Heart left ventricle (tissue), 13 donors: ENCODE measurements at regions not wholly inside any gene's neighbourhood (a gene's known extent, or its start where the extent isn't known, plus 50 kb on each side); places are given as distances from the start of the nearest gene placed in this dataset.

Source experiments
- POLR2A ChIP-seq, 2 donors: fragments of 450-650 bp; IDR thresholded peaks; one replicate each; pipeline ENCODE4 v1.6.1; 2017; ENCODE audit warnings: antibody characterized with exemption in 2 of 2, mild to moderate bottlenecking in 2 of 2, moderate library complexity in 2 of 2
- TF ChIP-seq, protein P1 (sequence below), 12 donors: fragments of 200-600 bp; sonication (generic) in 4 of 12; IDR thresholded peaks; one replicate each; pipeline versions ENCODE4 v1.5.0 to v1.8.0; 2018 to 2022; ENCODE audit warnings: antibody characterized with exemption in 12 of 12, mild to moderate bottlenecking in 5 of 12
- donor health status: ischemic (EF 13 %, LVEDD 7.1; RV severe dilation, severe dysfunction).
- donor health status: DM: no; HTN: yes; CAD: no.
- donor health status: DM: no; HTN: no; CAD: no.
- donor health status: ischemic (EF 25% LVEDD 6.9; RV normal size, moderate dysfunction).
- donor health status: ischemic (EF 25% LVEDD 5.7; RV mildly dilated, moderate dysfunction).
- donor health status: ischemic (EF 35%, LVEDD 5.7; RV mildly dilated, moderate dysfunction).
- donor health status: nonischemic (EF 11% LVEDD 7.7; RV severe dilation, severe dysfunction).
- donor health status: DM: yes; HTN: yes; CAD: no.
- donor health status: PGD.
- donor health status: ischemic (EF 29% LVEDD 5.4; RV normal size, mild dysfunction).
- donor health status: nonischemic (EF 23%, LVEDD 6.1; RV moderate dilation, normal function).

DNA sequence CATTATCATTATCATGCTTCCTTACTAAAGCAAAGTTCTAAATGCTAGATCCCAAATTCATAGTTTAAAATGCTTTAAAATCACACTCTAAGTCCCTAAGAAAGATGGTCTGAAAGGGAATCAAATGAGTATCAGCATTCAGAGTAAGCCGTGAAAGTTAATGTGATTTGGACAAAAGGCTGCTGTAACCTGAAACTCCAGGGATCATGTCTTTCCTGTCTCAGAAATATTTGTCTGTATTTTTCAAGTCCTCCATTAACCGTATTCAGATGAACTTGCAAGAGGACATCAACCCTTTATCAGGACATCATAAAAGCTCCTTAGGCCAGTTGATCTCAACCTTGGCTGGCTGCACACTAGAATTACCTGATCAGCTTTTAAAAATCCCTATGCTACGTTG, 324.3 kb upstream of the PKDCC start:
- TF ChIP-seq, protein P1, sequence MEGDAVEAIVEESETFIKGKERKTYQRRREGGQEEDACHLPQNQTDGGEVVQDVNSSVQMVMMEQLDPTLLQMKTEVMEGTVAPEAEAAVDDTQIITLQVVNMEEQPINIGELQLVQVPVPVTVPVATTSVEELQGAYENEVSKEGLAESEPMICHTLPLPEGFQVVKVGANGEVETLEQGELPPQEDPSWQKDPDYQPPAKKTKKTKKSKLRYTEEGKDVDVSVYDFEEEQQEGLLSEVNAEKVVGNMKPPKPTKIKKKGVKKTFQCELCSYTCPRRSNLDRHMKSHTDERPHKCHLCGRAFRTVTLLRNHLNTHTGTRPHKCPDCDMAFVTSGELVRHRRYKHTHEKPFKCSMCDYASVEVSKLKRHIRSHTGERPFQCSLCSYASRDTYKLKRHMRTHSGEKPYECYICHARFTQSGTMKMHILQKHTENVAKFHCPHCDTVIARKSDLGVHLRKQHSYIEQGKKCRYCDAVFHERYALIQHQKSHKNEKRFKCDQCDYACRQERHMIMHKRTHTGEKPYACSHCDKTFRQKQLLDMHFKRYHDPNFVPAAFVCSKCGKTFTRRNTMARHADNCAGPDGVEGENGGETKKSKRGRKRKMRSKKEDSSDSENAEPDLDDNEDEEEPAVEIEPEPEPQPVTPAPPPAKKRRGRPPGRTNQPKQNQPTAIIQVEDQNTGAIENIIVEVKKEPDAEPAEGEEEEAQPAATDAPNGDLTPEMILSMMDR (IDR thresholded peaks at IDR 0.05) = no peak
- no peak for TF ChIP-seq POLR2A (IDR thresholded peaks at IDR 0.05)
